ENCODE measurements at regions not wholly inside any gene's neighbourhood (a gene's known extent, or its start where the extent isn't known, plus 50 kb on each side); places are given as distances from the start of the nearest gene placed in this dataset.

- Histone ChIP-seq H3K4me3 (IDR thresholded peaks at IDR 0.05; ENCODE audit: insufficient read depth, low read depth, low read length) (no peak overlapping the region), H3K36me3 (ENCODE audit: insufficient read depth) (no peaks in the 10 kb centered on the region), H4K20me1 (ENCODE audit: insufficient read depth) (no peaks in the 10 kb centered on the region), H3K4me1 (ENCODE audit: low read depth, poor library complexity, severe bottlenecking) (no peaks in the 10 kb centered on the region), H3K9ac (no peak overlapping the region), H3K4me2 (no peak overlapping the region), H3K79me2 (ENCODE audit: insufficient read depth, low read depth) (no peaks in the 10 kb centered on the region), H3K27ac (no peak overlapping the region), H2AFZ (ENCODE audit: low read depth) (no peak overlapping the region), H3K27me3 (ENCODE audit: insufficient read depth, low read depth) (no peaks in the 10 kb centered on the region)
- TF ChIP-seq CTCF (conservative IDR thresholded peaks at IDR 0.05; ENCODE audit: low read depth, low read length): no peak
Observed at GRCh38 chr9:106438928-106439327, 424.0 kb upstream of the ZNF462 start.

GRCh38 chr9:106441283-106441682 lies 421.7 kb upstream of the ZNF462 start:
- H3K4me1 ChIP-seq (ENCODE audit: low read depth, poor library complexity, severe bottlenecking): no peaks in the 10 kb centered on the region
- no peaks in the 10 kb centered on the region for H3K36me3 ChIP-seq (ENCODE audit: insufficient read depth)
- no peaks in the 10 kb centered on the region for H3K79me2 ChIP-seq (ENCODE audit: insufficient read depth, low read depth)
- H3K27me3 ChIP-seq (ENCODE audit: insufficient read depth, low read depth): no peaks in the 10 kb centered on the region
- no peaks in the 10 kb centered on the region for H4K20me1 ChIP-seq (ENCODE audit: insufficient read depth)
- H3K9ac ChIP-seq: no peak overlapping the region
- H2AFZ ChIP-seq (ENCODE audit: low read depth): no peak overlapping the region
- H3K4me3 ChIP-seq (IDR thresholded peaks at IDR 0.05; ENCODE audit: insufficient read depth, low read depth, low read length): no peak overlapping the region
- TF ChIP-seq CTCF (conservative IDR thresholded peaks at IDR 0.05; ENCODE audit: low read depth, low read length): no peak
- H3K27ac ChIP-seq: no peak overlapping the region
- H3K4me2 ChIP-seq: no peak overlapping the region

GRCh38 chr9:106443520-106443919 lies 419.4 kb upstream of the ZNF462 start:
- no peak overlapping the region for H3K27ac ChIP-seq
- no peak for TF ChIP-seq CTCF (conservative IDR thresholded peaks at IDR 0.05; ENCODE audit: low read depth, low read length)
- no peak overlapping the region for H3K4me2 ChIP-seq
- H3K36me3 ChIP-seq (ENCODE audit: insufficient read depth): no peaks in the 10 kb centered on the region
- H3K79me2 ChIP-seq (ENCODE audit: insufficient read depth, low read depth): no peaks in the 10 kb centered on the region
- H3K4me3 ChIP-seq (IDR thresholded peaks at IDR 0.05; ENCODE audit: insufficient read depth, low read depth, low read length): no peak overlapping the region
- H3K9ac ChIP-seq: no peak overlapping the region
- H3K27me3 ChIP-seq (ENCODE audit: insufficient read depth, low read depth): no peaks in the 10 kb centered on the region
- no peaks in the 10 kb centered on the region for H3K4me1 ChIP-seq (ENCODE audit: low read depth, poor library complexity, severe bottlenecking)
- H2AFZ ChIP-seq (ENCODE audit: low read depth): no peak overlapping the region
- H4K20me1 ChIP-seq (ENCODE audit: insufficient read depth): no peaks in the 10 kb centered on the region

GRCh38 chr9:106445107-106445506 lies 417.9 kb upstream of the ZNF462 start:
- Histone ChIP-seq H3K4me1 (ENCODE audit: low read depth, poor library complexity, severe bottlenecking) (no peaks in the 10 kb centered on the region), H4K20me1 (ENCODE audit: insufficient read depth) (no peaks in the 10 kb centered on the region), H3K27ac (no peak overlapping the region), H3K4me3 (IDR thresholded peaks at IDR 0.05; ENCODE audit: insufficient read depth, low read depth, low read length) (no peak overlapping the region), H3K27me3 (ENCODE audit: insufficient read depth, low read depth) (no peaks in the 10 kb centered on the region), H3K4me2 (no peak overlapping the region), H3K9ac (no peak overlapping the region), H3K36me3 (ENCODE audit: insufficient read depth) (no peaks in the 10 kb centered on the region), H3K79me2 (ENCODE audit: insufficient read depth, low read depth) (no peaks in the 10 kb centered on the region), H2AFZ (ENCODE audit: low read depth) (no peak overlapping the region)
- no peak for TF ChIP-seq CTCF (conservative IDR thresholded peaks at IDR 0.05; ENCODE audit: low read depth, low read length)

Data from KMS-11 (cell line).